HG02623 (cell line): ENCODE measurements at regions not wholly inside any gene's neighbourhood (a gene's known extent, or its start where the extent isn't known, plus 50 kb on each side); places are given as distances from the start of the nearest gene placed in this dataset.

Experiments
- ATAC-seq: cut with Tn5 transposase; IDR thresholded peaks from one replicate; pipeline ENCODE4 v1.9.1; 2021; ENCODE audit warnings: moderate library complexity; ENCODE audit not compliant: unreplicated experiment

DNA sequence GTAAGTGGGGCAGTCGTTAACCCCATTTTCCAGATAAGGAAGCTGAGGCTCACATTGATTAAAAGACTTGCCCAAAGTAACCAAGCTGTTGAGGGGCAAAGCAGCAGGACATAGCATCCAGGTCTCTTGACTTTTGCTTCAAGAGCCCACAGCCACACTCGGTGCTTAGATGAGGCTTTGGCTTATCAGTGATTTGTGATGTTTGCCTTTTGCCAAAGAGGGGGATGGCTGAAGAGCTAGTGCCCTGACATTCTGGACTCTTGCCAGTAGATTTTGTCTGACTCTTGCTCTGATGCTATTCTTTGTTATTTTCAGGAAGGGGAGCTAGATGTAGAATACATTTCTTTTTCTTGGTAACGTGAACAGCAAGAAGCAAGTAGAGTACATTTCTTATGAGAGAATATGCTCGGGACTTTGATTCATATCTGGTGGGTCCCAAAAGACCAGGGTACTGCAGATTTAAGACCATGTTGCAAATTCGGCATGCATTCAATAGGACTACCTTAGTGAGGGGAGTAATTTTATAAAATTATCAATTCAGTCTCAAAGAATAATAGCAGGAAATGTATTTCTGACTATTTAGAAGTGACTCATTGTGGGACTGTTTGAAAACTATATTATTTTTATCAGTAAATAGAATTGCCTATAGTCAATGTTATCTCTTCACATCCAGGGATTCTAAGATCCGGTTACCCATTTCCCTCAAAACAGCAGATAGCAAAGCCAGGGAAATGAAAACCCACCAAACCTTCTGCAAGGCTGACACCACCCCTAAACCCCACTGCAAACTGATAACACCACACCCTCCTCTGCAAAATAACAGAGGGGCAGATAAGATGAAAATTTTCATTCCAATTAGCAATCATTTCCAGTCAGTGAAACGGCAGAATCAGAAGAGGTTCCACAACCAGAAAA is 180.0 kb upstream of the BMPER start:
- ATAC-seq, result no peak

DNA sequence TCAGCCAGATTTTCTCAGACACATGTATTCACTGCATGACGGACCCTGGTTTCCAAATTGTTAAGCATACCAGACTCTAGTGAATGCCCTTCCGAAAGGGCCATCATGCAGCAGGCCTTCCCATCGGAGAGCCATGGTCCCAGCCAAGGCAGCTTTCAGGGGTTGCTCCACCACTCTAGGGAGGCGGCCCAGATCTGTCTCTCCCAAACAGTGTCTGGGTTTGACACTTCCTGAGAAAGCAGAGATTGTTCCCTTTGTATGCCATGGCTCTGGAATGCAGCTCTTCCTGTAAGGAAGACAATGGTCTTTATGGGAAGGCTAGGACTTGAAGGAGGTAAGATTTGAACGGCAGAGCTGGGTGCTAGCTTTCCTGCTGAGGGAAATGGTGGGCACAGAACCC is 178.8 kb upstream of the BMPER start:
- ATAC-seq, result no peak

DNA sequence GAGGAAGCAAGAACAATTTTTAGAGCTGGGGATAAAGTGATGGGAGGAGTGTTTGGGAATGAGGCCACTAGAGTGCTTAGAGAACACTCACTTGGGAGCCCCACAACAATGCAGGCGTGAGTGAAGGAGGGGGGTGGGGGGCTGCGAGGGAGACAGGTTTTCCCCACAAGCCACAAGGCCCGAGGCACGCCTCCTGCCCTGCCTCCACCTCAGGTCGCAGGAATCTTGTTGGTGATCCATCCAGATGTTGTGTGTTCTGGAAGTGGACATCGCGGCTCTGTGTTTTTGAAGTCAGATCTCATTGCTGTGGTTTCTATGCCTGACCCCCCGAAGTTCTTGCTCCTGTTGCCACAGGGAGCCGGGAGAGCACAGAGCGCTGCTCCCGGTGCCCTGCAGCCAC is 178.0 kb upstream of the BMPER start:
- ATAC-seq, result no peak

DNA sequence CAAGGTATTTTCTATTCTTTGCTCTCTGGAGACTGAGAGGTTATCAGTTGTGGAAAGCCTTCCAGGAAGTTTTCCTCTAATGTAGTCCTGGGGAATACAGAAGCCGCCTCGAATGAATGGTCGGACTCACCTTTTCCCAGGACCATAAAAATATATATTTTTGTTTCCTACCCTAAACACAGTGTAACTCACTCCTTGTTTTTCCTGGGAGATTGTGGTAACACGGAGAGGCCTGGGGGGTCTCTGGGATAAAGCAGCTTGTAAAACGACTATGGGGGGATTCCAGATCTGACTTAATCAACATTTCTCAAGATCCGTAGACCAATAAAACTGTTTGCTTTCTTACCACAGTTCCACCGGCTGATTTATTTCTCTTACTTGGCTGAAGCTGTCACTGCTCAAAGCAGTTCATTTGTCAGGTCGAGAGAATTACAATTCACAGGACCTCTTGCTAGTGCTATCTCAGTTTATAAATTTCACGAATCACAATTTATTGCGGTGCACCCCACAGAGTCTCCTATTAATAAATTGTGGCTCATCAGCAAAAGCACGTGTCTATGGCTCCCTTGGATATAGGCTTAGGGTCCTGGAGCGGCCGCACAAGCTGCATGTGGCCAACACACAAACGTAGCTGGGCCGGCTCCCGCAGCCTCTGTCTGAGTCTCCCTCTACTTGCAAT is 176.3 kb upstream of the BMPER start:
- no peak for ATAC-seq

DNA sequence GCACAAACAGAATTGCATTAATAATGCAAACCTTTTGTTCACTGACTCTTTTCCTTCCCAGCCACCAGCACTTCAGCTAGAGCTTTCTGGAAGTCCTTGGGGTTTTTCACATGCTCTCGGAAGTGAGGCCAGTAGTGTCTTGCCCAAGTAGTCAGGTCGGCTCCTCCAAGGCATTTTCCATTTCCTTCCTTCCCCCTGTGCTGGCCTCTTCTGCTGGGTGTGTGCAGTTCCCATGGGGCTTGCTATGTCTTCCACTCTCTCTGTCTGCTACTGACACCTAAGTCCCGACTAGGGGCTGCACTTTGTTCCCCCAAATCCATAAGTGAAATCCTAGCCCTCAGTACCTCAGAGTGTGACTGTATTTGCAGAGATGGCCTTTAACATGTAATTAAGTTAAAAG is 175.6 kb upstream of the BMPER start:
- ATAC-seq, result no peak

DNA sequence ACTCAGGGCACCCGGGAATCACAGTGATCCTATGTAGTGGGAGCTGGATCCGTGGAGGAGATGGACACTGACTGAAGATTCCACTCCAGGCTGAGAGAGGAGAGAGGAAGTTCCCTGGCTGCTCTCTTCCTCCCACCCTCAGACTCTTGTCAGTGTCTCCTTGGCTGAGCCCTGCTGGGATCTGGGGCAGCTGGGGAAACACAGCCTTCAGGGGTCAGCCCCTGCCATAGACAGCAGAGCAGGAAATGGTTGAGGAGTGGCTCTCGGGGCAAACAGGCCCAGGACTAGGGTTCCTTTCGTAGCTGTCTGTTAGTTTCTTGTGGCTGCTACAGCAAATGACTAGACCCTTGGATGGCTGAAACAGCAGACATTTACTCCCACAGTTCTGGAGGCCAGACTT is 174.4 kb upstream of the BMPER start:
- ATAC-seq, result no peak

DNA sequence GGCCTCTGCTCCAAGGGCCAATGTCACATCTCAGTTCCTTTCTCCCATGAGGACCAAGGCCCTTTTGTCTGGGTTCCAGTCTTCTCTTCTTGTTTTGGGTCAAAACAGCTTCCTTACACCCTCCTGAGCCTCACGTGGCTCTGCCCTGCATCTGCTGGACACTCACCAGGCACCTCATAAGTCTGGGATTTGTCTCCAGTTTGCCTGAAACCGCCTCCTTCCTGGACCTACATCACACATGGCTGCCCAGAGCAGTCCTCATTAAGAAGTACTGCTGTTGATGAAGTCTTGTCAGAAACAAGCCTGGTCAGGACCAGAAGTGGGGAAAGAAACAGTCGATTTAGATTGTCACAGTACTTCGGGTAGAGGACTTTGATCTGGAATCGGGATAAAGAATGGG is 173.4 kb upstream of the BMPER start:
- ATAC-seq, result no peak

DNA sequence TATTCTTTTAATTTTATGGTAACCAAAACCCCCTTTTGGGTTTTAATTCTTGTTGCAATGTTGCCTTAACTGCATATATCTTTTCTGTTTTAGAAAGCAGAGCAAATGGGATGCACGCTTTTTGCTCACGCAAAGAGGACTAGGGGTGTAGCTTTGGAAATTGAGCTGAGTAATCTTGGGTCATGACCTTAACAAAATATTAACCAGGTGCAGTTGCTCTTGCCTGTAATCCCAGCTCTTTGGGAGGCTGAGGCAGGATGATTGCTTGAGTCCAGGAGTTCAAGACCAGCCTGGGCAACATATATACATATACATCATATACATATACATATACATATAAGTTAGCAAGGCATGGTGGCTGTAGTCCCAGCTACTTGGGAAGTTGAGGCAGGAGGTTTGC is 172.9 kb upstream of the BMPER start:
- ATAC-seq, result no peak

DNA sequence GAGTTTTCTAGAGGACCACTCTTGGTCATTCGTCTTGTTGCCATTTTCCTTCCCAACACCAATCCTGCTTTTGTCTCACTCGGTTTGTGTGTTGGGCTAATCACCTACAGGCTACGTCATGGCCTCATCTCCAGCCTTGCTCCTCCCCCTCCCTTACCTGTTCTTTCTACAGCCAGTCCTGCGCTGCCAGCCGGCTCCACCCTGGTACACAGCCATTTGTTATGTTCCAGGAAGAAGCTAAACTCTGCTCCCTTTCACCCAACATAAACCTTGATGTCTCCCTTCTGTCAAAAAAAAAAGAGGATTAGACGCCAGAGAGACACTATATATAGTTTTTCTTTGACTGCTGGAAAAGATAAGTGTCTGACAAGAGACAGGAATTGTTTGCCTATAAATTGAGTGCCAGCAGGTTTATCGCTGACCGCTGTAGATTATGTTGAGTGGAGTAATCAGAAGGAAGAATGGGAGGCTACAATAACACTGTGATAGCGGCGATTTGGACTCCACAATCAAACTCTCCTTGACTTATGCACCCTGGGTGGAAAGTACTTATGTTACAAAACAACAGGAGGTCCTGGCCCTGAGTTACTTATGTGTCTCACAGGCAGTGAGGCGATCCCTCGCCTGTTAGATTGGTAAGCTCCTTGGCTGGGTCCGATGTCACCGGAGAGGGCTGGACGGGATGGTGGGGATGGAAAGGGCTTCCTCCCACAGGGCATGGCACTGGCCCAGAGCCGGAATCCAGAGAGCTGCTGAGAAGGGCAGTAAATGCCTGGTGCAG is 171.3 kb upstream of the BMPER start:
- ATAC-seq, result no peak

DNA sequence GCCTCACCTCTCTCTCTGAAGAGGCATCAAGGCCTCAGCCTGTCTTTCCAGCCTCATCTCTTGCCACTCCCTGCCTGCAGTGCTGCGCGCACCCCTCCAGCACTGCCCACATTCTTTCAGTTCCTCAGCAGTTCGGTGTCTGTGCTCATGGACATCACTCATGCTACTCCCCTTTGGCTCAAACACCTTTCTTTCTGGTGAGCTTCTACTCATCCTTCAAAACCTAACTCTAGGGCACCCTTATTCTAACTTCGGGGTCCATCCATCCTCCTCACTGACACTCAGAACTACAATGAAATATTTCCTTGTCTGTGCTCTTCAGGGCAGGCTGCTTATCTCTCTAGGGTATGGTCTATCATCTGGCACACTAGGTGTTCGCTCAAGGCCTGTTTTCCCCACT is 169.9 kb upstream of the BMPER start:
- no peak for ATAC-seq

DNA sequence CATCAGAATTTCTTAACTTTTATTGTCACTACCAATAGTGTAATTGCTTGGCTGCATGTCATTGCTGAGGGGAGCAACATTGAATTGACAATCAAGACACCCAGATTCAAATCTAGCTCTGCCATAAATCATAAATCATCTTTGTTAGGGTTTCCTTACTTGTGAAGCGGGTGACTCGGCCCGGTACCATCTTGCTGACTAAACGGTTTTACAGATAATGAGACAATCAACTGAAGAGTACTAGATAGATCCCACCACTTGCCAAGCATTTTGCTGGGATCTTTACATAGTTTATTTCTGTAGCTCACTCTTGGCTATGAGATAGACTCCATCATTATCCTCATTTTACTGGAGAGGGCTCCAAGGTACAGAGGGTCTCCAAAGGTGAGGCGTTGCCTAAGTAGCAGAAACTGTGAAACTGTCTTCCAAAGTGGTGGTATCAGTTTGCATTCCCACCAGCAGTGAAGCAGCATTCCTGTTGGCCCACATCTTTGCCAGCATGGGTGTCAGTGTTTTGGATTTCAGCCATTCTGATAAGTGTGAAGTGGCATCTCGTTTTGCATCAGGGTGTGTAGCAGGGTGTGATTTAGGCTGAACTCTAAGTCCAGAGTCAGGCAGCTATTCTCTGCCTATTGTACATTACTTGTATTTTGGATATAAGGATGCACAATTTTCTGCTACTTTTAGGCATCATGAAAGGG is 168.7 kb upstream of the BMPER start:
- ATAC-seq, result no peak

DNA sequence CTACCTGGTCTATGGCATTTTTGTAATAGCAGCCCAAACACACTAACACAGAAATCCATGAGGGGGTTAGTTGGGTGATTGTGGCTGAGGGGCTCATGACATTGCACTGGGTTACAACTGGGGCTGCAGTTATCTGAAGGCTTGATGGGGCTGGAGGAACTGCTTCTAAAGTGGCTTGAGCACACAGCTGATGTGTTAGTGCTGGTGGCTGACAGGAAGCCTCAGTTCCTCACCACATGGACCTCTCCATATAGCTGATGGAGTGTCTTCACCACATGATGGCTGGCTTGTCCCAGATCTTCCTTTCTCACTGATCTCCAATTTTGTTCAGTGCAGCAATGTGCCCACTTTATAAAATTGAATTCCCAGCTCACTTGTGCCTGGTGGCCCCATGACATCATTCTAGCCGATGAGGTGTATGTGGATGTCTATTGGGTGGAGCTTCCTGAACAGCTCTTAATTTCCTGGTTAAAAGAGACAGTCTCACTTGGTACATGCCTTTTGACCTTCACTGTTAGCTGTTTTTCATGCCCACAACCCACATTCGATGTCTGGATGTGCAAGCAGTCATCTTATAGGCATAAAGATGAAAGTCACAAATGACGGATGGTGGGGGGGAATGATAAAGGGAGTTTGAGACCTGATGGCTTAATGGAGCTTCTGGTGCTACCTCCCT is 166.9 kb upstream of the BMPER start:
- ATAC-seq, result no peak

DNA sequence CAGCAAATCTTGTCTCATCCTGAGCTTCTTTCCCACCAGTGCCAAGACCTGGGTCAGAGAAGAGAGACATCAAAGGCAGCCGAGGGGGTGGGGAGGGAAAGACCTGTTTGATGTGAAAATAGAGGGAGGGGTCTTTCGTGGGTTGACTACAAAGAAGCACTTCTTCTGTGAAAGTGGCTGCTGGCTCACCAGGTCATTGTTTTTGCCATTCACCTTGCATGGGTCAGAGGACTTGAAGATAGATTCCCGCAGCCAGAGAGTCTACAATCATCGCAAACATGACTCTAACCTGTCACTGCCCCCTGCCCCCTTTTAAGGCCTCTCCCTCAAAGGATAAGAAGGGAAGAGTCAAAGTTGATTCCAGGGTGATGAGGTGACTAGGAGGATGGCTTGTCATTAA is 166.1 kb upstream of the BMPER start:
- ATAC-seq, result no peak

DNA sequence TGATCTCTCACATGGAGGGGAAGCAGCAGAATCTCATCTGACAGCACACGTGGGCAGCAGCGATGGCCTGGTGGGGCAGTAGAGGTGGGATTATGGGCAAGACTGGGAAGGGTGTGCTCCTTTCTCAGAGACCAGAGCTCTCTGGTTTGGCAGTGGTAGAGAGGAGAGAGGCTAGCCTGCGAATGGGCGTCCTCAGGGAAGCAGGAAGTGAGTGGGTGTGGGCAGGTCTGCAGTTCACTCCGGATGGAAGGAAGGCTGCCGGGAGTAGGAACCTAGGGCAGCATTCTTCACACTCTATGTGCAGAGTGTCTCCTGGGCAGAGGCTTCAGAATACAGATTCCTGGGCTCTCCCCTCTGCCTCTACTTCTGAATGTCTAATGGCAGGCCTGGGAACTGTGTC is 162.8 kb upstream of the BMPER start:
- no peak for ATAC-seq

DNA sequence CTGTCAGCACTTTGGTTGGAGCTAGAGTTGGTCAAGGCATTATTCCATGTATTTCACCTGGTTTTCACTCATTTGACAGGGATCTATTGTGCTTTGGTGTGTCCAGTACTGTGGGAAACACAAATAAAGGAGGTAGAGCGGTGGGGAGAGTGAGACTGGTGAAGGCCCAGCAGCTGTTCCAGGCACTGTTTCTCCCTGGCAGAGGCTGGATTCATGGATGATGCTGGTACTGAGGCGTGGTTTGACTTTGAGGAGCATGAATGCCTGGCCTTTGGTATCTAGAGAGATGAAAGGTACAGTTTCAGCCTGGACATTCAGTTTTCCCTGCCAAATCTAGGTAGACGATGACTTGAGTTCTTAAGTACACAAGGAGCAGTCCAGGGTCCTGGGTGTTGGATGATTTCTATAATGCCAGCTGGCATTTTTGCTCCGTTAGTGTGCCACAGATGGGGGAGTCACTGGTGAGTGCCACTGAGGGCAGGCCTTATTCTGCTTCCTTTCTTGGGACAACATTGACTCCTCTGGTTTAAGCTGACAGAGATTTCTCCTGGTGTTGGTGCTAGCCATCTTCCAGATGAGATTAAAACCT is 162.2 kb upstream of the BMPER start:
- ATAC-seq, result no peak

DNA sequence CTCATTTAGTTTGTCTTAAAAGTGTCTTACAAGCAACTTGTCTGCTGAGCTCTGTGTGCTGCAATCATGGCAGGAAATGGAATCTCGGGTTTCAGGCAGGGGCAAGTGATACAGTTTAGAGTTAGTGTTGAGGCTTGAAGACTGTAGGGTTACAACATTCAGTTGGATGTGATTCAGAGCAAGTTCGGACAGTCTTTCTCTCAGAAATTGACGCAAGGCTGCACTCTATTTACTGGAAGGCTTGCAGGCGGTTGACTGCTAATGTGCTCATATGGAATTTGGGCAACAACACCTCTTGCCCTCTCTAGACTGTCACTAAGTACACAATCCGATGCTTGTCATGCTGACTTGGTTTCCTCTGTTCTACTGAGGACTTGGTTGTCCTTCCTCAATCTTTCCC is 161.7 kb upstream of the BMPER start:
- ATAC-seq, result no peak

DNA sequence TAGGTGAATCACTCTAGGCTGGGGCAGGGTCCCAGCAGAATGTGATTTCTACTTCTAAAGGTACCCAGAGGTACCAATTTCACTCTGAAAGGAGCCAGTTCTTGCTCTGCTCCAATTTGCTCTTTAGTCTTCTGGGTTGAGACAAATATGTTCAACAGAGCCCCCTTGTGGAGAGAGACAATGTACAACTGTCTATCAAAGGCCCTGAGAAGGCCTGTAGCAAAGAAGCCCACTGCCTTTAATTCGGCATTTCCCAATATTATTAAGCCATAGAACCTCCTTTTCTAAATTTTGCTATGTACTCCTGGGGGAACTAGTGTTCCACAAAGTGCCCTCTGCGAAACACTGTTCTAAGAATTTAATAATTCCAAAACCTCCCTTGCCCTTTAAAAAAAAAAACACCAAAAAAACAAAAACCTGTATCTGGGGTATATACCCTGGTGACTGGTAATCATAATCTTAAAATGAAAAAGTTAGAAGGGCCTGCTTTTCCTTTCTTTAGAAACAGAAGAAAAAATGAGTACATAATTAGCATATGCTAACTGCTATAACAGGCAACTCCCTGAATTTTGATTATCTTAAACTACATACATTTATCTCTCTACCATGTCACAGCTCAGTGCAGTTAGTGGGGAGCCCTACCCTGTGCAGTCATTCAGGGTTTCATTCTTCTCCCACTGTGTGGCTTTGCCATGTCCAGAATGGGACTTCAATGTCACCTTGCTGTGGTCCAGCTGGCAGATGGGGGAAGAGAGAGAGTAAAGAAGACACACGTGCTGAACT is 160.9 kb upstream of the BMPER start:
- ATAC-seq, result no peak

DNA sequence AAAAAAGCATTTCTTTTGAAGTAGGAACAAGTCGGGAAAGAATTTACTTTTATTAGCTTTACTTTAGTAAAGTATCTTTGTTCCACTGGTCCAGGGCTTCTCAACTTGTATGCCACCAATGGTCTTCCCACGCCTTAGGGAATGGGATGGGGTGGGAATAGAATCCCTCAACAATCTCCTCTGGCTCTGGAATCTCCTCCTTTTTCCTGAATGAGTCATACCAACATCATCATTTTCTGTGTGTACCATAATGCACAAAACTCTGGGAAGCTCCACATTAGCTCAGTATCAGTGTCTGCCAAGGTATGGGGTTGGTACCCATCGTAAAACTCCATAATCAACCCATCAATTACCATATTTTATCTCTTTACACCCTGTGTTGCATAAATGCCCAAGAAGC is 159.4 kb upstream of the BMPER start:
- ATAC-seq, result no peak

DNA sequence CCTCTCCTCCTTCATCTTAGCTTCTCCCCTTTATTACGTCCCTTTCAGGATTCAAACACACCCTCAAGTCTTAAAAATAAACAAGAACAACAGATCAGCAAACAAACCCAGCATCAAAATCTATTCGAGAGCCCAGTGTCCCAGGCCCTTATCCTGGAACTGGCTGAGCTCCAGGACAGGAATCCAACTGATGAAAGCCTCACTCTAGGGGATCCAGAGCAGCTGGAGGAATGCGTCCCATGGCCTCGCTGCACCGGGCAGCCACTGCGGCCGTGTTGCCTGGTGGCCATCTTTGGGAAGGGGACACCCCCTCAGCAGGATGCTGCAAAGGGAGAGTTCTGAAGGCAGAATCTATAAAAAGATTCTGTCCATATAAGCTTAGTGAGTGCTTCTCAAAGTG is 156.5 kb upstream of the BMPER start:
- no peak for ATAC-seq
